BE2C (cell line): ENCODE measurements at regions not wholly inside any gene's neighbourhood (a gene's known extent, or its start where the extent isn't known, plus 50 kb on each side); places are given as distances from the start of the nearest gene placed in this dataset.

Source experiments
- DNase-seq: peaks from one replicate; pipeline ENCODE4 v3.0.0-alpha.2; 2020
- H3K27me3 ChIP-seq: fragments of 250-450 bp; sonication (Bioruptor Pico); 2 replicates; pipeline ENCODE4 v1.5.1; 2020; ENCODE audit warnings: mild to moderate bottlenecking
- H3K36me3 ChIP-seq: fragments of 250-450 bp; sonication (Bioruptor Pico); 2 replicates; pipeline ENCODE4 v1.5.1; 2020; ENCODE audit warnings: mild to moderate bottlenecking
- H3K4me1 ChIP-seq: fragments of 250-450 bp; sonication (Bioruptor Pico); 2 replicates; pipeline ENCODE4 v1.5.1; 2020
- H3K4me3 ChIP-seq: 2 replicates; pipeline ENCODE4 v1.5.1; 2011; ENCODE audit warnings: low read depth, low read length
- H3K9me3 ChIP-seq: fragments of 250-450 bp; sonication (Bioruptor Pico); 2 replicates; pipeline ENCODE4 v1.5.1; 2020
- TF ChIP-seq, protein P1 (sequence below): IDR thresholded peaks from 2 replicates; pipeline ENCODE4 v1.5.1; 2012; ENCODE audit warnings: mild to moderate bottlenecking, low read depth, low read length

DNA sequence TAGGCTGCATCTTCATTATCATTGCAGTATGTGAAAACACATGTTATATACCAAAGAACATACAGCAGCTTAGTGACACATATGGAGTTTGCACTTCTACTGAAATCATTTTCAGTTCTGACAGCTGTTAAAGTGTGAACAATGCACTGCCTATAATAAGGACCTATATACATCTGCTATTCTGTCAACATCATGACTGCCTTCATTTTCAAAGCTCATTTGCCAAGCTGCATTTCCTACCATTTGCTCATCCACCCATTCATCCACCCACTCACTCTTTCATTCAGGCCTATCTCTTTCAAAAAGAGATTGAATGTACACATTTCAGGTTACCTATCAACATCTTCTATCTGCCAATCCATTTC lies 81.7 kb upstream of the STK17B start:
- H3K27me3 ChIP-seq: no peaks in the 10 kb centered on the region
- DNase-seq: no peak
- TF ChIP-seq, protein P1, sequence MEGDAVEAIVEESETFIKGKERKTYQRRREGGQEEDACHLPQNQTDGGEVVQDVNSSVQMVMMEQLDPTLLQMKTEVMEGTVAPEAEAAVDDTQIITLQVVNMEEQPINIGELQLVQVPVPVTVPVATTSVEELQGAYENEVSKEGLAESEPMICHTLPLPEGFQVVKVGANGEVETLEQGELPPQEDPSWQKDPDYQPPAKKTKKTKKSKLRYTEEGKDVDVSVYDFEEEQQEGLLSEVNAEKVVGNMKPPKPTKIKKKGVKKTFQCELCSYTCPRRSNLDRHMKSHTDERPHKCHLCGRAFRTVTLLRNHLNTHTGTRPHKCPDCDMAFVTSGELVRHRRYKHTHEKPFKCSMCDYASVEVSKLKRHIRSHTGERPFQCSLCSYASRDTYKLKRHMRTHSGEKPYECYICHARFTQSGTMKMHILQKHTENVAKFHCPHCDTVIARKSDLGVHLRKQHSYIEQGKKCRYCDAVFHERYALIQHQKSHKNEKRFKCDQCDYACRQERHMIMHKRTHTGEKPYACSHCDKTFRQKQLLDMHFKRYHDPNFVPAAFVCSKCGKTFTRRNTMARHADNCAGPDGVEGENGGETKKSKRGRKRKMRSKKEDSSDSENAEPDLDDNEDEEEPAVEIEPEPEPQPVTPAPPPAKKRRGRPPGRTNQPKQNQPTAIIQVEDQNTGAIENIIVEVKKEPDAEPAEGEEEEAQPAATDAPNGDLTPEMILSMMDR: no peak

DNA sequence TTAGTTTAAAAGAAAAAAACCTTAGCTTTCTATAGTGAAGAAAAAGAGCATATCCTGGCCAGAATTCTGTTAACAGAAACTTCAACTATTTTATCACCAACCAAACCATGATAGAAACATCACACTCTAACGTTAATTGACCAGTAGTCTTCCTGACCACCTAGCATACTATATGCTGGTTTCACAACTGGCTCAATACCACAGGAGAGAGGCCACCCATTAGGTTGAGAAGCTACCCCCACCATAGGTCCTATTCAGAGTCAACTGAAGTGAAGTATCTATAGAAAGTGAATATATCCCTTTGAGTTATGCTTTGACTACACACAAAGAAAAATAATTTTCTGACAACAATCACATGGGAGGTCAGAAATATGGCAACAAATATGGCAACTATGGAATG lies 85.2 kb upstream of the STK17B start:
- no peaks in the 10 kb centered on the region for H3K27me3 ChIP-seq
- no peaks in the 10 kb centered on the region for H3K9me3 ChIP-seq
- H3K4me3 ChIP-seq: no peak overlapping the region
- TF ChIP-seq, protein P1: no peak
- H3K4me1 ChIP-seq: peaks cover 29% of the 10 kb centered on the region
- H3K36me3 ChIP-seq: no peaks in the 10 kb centered on the region
- DNase-seq: no peak

More for the DNA sequence above, 81.7 kb upstream of the STK17B start:
- no peaks in the 10 kb centered on the region for H3K36me3 ChIP-seq
- H3K4me3 ChIP-seq: no peak overlapping the region
- peaks cover 9% of the 10 kb centered on the region; the same call in 1 of the 2 replicates for H3K4me1 ChIP-seq
- H3K9me3 ChIP-seq: no peaks in the 10 kb centered on the region

DNA sequence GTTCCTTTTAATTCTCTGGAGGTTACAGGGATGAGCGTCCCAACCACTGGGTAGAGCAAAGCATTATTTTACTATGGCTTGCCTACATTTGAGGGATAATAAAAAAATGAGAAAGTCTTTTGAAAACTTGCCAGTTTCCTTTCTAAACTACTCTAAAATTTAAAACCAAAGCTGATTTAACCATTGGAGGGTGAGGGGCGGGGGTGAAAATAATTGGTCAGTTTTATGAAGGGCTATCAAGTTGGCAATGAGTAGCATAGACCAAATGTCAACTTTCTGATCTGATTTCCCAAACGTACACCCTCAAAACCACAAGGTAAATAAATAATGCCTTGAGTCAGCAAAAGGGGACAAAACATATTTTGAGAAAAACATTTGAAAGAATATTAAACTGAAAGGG lies 85.7 kb upstream of the STK17B start:
- no peaks in the 10 kb centered on the region for H3K27me3 ChIP-seq
- no peaks in the 10 kb centered on the region for H3K9me3 ChIP-seq
- H3K4me1 ChIP-seq: peaks cover 29% of the 10 kb centered on the region
- no peaks in the 10 kb centered on the region for H3K36me3 ChIP-seq
- DNase-seq: no peak
- TF ChIP-seq, protein P1: no peak
- no peak overlapping the region for H3K4me3 ChIP-seq

DNA sequence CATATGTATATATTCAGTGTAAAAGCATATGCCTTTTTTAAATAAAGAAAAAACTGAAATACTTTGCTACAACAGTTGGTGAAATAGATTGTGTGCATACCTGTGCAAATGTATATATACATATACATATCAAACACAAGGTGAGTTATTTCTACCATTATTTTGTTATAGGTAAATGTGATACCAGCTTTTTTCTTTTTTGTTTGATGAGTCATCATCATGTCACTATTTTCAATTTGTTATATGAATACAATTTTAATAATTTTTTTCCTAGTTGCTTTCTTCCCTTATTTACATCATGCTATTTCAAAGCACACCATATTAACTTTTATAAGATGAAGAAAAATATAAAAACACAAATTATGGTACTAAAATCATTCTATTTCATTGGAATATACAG lies 87.0 kb upstream of the STK17B start:
- Histone ChIP-seq H3K27me3 (no peaks in the 10 kb centered on the region), H3K4me3 (no peak overlapping the region), H3K36me3 (no peaks in the 10 kb centered on the region), H3K4me1 (peaks cover 26% of the 10 kb centered on the region), H3K9me3 (no peaks in the 10 kb centered on the region)
- TF ChIP-seq, protein P1: no peak
- no peak for DNase-seq

DNA sequence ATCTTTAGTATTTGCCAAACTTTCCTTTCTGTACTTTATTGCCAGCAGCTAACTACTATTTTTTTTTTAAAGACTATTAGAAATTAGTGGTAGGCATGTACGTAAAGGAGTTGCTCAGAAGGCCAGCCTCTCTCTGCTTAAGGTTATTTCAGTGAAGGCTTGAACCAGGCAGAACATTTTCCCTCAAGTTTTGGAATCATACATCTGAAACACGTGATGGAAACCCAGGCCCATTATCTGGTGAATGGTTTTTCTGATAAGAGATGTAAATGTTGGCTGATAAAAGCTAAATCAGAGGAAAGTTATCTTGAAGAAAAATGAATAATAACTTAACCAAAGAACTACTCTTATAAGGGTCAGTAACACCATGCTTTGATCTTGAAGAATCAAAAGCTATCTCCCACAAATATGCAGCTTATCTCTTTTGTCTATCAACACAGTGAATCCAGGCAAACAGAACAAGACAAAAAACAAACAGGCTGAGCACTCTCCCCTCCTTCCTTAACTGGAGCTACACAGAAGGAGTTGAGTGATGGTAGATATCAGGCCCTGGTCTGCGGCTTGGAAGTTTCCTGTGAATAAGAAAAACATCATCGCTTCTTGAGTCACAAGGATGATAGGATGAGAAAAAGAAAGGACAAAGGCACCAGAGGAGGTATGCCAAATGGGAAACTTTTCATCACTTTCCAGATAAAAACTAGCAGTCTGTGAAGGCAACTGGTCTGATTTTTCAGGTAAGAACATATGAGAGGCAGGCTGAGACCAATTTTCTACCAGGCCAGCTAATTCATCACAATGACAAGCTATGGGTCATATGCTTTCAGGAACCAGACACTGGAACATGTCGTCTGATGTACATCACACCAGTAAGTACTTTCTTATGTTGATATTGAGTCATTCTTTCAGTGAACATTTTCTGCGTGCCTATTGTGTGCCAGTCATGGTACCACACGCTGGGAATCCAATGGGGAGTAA lies 88.4 kb upstream of the STK17B start:
- no peaks in the 10 kb centered on the region for H3K9me3 ChIP-seq
- no peak overlapping the region for H3K4me3 ChIP-seq
- H3K36me3 ChIP-seq: no peaks in the 10 kb centered on the region
- H3K4me1 ChIP-seq: peaks cover 22% of the 10 kb centered on the region
- TF ChIP-seq, protein P1: no peak
- no peaks in the 10 kb centered on the region for H3K27me3 ChIP-seq
- peak; percentile 46 for DNase-seq

DNA sequence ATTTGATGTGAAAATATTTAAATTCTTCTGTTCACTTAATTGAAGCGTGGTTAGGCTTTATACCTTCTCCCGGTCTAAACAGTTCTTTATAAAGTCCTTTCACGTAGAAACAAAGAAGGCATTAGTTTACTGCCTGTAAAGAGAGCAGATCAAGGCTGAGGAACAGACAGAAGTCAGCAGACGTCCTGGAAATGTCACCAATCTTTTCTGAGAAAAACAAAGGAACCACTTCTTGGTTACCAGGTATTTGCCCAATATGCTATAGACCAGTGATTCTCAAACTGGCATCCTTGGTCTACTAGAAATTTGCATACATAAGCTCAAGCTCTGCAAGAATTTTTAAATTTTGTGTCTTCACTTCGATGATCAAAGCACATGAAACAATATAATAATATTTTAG lies 89.2 kb upstream of the STK17B start:
- no peaks in the 10 kb centered on the region for H3K36me3 ChIP-seq
- TF ChIP-seq, protein P1: no peak
- no peak for DNase-seq
- peaks cover 22% of the 10 kb centered on the region for H3K4me1 ChIP-seq
- no peaks in the 10 kb centered on the region for H3K9me3 ChIP-seq
- H3K27me3 ChIP-seq: no peaks in the 10 kb centered on the region
- no peak overlapping the region for H3K4me3 ChIP-seq
